ENCODE measurements at regions not wholly inside any gene's neighbourhood (a gene's known extent, or its start where the extent isn't known, plus 50 kb on each side); places are given as distances from the start of the nearest gene placed in this dataset.
"Not testable (repeated sequence)": the region's sequence is repeated elsewhere in the genome, so short reads cannot be mapped to it uniquely, and the experiment has no call there.

DNA sequence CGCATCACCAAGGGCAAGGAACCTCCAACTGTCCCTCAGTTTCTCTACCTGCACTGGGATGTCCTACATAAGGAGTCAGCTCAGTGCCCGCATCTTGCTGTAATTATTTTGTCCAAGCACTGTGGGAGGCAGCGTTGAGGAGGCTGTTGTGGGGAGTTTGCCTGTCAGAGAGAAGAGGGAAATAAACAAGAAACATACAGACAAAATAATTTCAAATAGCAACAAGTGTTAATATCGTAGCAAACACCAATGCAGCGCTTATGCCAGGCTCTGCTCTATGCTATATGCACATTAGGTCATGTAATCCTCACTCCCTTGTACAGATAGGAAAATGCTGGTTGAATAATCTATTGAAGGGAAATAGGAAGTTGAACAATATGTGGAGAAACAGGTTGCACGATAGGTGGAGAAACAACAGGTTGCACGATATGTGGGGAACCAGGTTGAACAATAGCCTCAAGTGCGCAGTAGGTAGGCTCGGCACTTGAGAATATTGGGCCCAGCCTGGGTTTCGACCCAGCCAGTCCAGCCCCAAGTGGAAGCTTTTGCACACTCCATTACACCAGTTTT is 91.2 kb upstream of the SIRPA start:
- H3K27me3 ChIP-seq (ENCODE audit: control insufficient read depth, insufficient read depth, low read length, poor library complexity, severe bottlenecking), result peaks cover 26% of the 10 kb centered on the region
- 64 to 68% methylated on average over 8 to 10 of the region's 10 CpGs for WGBS, 2 experiments
- H3K4me1 ChIP-seq (ENCODE audit: control insufficient read depth, insufficient read depth, low read length), result no peaks in the 10 kb centered on the region
- no peaks in the 10 kb centered on the region for H3K9me3 ChIP-seq (ENCODE audit: control insufficient read depth, low read length)
- H3K36me3 ChIP-seq (ENCODE audit: control insufficient read depth, insufficient read depth, low read length), result no peaks in the 10 kb centered on the region
- no peak overlapping the region for H3K27ac ChIP-seq (ENCODE audit: insufficient read depth, low read depth, low read length, poor library complexity, severe bottlenecking)
- H3K4me3 ChIP-seq (ENCODE audit: insufficient read depth, low read depth, low read length), result peak overlapping the region; percentile 48

DNA sequence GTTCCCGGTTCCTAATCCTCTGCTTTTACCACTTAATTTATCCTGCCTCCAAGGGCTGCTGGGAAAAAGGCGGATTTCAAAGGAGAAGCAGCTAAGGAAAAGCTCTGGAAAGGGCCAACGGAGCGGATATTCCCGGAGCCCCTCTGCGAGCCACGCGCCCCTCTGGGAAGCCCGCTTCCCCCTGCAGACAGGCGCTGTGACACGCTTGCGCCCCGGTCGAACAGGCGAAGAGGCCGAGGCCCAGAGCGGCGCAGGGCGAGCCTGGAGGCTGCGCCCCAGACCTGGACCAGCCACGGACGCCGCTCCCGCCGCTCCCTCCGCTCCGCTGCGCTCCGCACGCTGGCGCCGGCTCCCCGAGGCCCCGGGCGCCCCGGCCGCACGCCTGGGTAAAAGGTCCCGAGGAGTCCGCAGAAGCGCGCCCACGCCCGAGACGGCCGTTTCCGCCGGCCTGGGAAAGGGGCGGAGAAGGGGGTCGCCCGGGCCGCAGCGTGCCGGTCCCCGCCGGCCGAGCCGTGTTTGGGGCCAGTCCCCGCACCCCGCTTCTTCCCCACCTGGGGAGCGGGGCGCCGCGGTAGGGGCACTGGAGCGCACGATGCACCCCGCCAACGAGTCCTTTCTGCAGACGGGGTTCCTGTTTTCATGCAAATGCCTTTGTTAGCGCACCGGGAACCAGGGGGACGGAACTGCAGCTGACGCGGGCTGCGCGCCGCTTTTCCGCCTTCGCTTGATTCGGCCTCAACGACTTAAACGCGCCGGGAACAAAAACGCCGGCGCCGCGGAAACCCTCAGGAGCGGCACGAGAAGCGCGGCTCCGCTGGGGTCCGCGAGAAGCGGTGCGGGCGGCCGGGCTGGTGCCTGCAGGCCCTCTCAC is 91.9 kb upstream of the SIRPA start:
- H3K4me1 ChIP-seq (ENCODE audit: control insufficient read depth, insufficient read depth, low read length), result no peaks in the 10 kb centered on the region
- 1% methylated on average over 100 of the region's 100 CpGs for WGBS, 2 experiments
- no peak overlapping the region for H3K27ac ChIP-seq (ENCODE audit: insufficient read depth, low read depth, low read length, poor library complexity, severe bottlenecking)
- H3K36me3 ChIP-seq (ENCODE audit: control insufficient read depth, insufficient read depth, low read length), result no peaks in the 10 kb centered on the region
- peak overlapping the region; percentile 48 for H3K4me3 ChIP-seq (ENCODE audit: insufficient read depth, low read depth, low read length)
- no peaks in the 10 kb centered on the region for H3K9me3 ChIP-seq (ENCODE audit: control insufficient read depth, low read length)
- H3K27me3 ChIP-seq (ENCODE audit: control insufficient read depth, insufficient read depth, low read length, poor library complexity, severe bottlenecking), result peaks cover 26% of the 10 kb centered on the region

DNA sequence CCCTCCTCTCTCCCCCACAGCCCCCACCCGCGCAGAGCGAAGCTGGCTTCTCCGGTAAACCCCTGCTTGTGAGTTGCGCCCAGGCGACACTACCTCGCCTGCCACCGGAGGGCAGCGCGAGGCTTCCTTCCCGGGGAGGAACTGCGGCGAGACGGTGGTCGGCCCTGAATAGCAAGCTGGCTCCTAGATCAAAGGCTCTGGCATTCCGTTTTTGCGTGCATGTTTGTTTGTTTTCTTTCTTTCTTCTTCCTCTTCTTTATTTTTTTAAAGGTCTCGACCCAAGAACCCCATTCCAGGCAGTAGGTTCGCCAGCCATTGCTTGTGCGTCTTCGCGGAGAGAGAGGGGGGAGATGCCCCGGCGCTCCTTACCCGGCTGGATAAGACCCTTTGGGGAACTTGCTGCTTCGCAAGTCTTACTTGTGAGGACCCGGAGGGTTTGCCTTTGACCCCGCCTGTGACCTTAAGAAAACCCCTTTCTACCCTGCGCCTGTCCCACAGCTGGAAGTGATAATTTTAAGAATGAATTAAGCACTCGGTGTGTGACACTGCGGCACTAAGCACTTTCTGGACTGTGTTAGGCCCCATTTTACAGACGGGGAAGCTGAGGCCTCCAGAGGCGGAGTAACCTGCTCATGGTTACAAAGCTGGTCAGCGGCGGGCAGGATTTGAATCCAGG is 92.7 kb upstream of the SIRPA start:
- Histone ChIP-seq H3K4me1 (ENCODE audit: control insufficient read depth, insufficient read depth, low read length) (no peaks in the 10 kb centered on the region), H3K36me3 (ENCODE audit: control insufficient read depth, insufficient read depth, low read length) (no peaks in the 10 kb centered on the region), H3K4me3 (ENCODE audit: insufficient read depth, low read depth, low read length) (peak overlapping the region; percentile 48), H3K27me3 (ENCODE audit: control insufficient read depth, insufficient read depth, low read length, poor library complexity, severe bottlenecking) (peaks cover 26% of the 10 kb centered on the region), H3K27ac (ENCODE audit: insufficient read depth, low read depth, low read length, poor library complexity, severe bottlenecking) (no peak overlapping the region), H3K9me3 (ENCODE audit: control insufficient read depth, low read length) (no peaks in the 10 kb centered on the region)
- 4 to 5% methylated on average over 35 of the region's 35 CpGs for WGBS, 2 experiments

DNA sequence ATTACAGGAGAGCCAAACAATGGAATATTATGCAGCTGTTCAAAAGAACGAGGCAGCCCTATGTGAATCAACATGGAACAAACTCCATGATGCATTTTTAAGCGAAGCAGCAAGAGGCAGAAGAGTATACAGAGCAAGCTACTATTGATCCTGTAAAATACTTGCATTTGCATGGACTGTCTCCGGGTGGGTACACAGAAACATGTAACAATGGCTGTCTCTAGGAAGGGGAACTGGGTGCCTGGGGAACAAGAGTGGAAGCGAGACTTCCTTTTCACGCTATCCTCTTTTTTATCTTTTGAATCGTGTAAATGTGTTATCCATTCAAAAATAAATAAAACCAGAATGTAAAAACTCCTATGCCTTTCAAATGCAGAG is 93.3 kb upstream of the SIRPA start:
- H3K4me3 ChIP-seq (ENCODE audit: insufficient read depth, low read depth, low read length), result no peak overlapping the region

DNA sequence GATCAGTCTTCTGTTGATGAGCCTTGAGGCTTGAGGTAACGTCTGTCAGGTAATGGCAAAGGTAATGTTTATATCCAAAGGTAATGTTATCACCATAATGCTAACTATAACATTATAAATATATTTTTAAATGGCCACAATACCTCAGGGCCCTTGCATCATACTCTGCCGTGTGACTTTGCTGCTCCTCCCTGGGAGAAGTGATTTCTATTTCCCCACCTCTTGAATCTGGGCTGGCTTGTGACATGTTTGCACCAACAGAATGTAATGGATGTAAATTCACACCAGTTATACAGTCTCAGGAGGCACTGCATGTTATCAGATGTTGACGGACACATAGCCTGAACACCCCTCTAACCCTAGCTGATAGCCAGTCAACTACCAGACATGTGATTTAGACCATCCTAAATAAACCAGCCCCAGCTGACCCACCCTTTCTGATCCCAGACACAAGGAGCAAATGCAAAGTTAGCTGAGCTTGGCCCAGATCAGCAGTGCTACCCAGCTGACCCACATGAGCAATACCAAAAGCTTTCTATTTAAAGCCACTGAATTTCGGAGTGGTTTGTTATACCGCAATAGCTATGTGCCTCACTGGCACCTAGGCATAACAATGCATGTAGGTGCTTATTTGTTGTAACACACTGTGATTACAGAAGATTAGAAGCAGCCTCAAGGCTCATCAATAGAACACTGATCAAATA is 93.8 kb upstream of the SIRPA start:
- Histone ChIP-seq H3K36me3 (ENCODE audit: control insufficient read depth, insufficient read depth, low read length) (no peaks in the 10 kb centered on the region), H3K27me3 (ENCODE audit: control insufficient read depth, insufficient read depth, low read length, poor library complexity, severe bottlenecking) (peaks cover 26% of the 10 kb centered on the region), H3K4me3 (ENCODE audit: insufficient read depth, low read depth, low read length) (no peak overlapping the region), H3K27ac (ENCODE audit: insufficient read depth, low read depth, low read length, poor library complexity, severe bottlenecking) (no peak overlapping the region), H3K9me3 (ENCODE audit: control insufficient read depth, low read length) (no peaks in the 10 kb centered on the region), H3K4me1 (ENCODE audit: control insufficient read depth, insufficient read depth, low read length) (no peaks in the 10 kb centered on the region)
- whole genome bisulfite sequencing, 2 experiments, result 82 to 84% methylated on average over 4 to 5 of the region's 5 CpGs

More for the DNA sequence above, 93.3 kb upstream of the SIRPA start:
- H3K27ac ChIP-seq (ENCODE audit: insufficient read depth, low read depth, low read length, poor library complexity, severe bottlenecking), result no peak overlapping the region
- no peaks in the 10 kb centered on the region for H3K4me1 ChIP-seq (ENCODE audit: control insufficient read depth, insufficient read depth, low read length)
- no peaks in the 10 kb centered on the region for H3K9me3 ChIP-seq (ENCODE audit: control insufficient read depth, low read length)
- no peaks in the 10 kb centered on the region for H3K36me3 ChIP-seq (ENCODE audit: control insufficient read depth, insufficient read depth, low read length)
- H3K27me3 ChIP-seq (ENCODE audit: control insufficient read depth, insufficient read depth, low read length, poor library complexity, severe bottlenecking), result peaks cover 26% of the 10 kb centered on the region
- 67 to 70% methylated on average over 6 of the region's 6 CpGs for WGBS, 2 experiments

DNA sequence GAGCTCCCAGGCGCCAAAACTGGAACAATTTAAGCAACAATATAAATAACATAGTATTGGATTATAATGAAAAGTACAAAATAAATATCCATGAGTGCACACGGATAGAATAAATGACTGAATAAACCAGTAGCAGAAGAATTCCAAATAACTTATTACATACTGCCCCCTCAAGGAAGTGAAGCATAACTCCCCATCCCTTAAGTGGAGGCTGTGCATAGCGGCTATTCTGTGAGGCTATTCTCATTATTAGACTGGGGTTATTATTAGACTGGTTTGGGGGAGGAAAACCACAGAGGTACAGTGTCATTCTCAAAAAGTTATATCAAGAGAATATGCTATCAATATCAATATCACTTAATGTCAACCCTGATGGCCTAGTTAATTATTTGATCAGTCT is 94.4 kb upstream of the SIRPA start:
- 68% methylated on average over 2 of the region's 3 CpGs; no CpG with 5 or more reads in 1 of the 2 experiments for WGBS, 2 experiments
- Histone ChIP-seq H3K27ac (ENCODE audit: insufficient read depth, low read depth, low read length, poor library complexity, severe bottlenecking) (no peak overlapping the region), H3K27me3 (ENCODE audit: control insufficient read depth, insufficient read depth, low read length, poor library complexity, severe bottlenecking) (peaks cover 26% of the 10 kb centered on the region)

DNA sequence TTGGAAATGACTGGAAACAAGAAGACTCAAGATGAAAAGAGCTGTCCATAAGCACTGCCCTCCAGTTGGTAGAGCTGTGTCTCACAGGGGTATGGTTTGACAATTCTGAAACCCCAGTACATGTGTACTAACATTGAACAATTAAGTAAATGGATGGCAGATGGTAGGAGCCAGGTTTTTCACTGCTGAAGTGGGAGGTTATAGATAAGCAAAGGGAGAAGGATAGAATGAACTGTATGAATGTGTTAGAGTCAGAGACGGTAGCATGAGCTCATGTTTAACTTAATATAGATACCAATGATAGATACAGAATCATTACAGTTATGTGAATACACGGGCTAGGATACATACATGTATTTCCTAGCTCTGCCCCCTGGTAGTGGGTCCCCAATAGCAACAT is 95.0 kb upstream of the SIRPA start:
- no peak overlapping the region for H3K4me3 ChIP-seq (ENCODE audit: insufficient read depth, low read depth, low read length)
- H3K9me3 ChIP-seq (ENCODE audit: control insufficient read depth, low read length), result no peaks in the 10 kb centered on the region
- WGBS, 2 experiments, result 77 to 86% methylated on average over 1 to 2 of the region's 2 CpGs
- peaks cover 26% of the 10 kb centered on the region for H3K27me3 ChIP-seq (ENCODE audit: control insufficient read depth, insufficient read depth, low read length, poor library complexity, severe bottlenecking)
- no peaks in the 10 kb centered on the region for H3K4me1 ChIP-seq (ENCODE audit: control insufficient read depth, insufficient read depth, low read length)
- no peaks in the 10 kb centered on the region for H3K36me3 ChIP-seq (ENCODE audit: control insufficient read depth, insufficient read depth, low read length)
- no peak overlapping the region for H3K27ac ChIP-seq (ENCODE audit: insufficient read depth, low read depth, low read length, poor library complexity, severe bottlenecking)

More for the DNA sequence above, 94.4 kb upstream of the SIRPA start:
- no peaks in the 10 kb centered on the region for H3K4me1 ChIP-seq (ENCODE audit: control insufficient read depth, insufficient read depth, low read length)
- H3K9me3 ChIP-seq (ENCODE audit: control insufficient read depth, low read length), result no peaks in the 10 kb centered on the region
- H3K4me3 ChIP-seq (ENCODE audit: insufficient read depth, low read depth, low read length), result no peak overlapping the region
- H3K36me3 ChIP-seq (ENCODE audit: control insufficient read depth, insufficient read depth, low read length), result no peaks in the 10 kb centered on the region

DNA sequence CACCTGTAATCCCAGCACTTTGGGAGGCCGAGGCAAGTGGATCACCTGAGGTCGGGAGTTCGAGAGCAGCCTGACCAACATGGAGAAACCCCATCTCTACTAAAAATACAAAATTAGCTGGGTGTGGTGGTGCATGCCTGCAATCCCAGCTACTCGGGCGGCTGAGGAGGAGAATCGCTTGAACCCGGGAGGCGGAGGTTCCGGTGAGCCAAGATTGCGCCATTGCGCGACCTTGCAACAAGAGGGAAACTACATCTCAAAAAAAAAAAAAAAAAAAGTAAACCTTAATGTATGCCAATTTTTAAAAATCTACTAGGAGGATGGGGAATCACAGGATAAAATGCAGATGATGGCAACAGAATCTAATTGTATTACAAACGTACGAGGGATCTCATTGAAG is 95.5 kb upstream of the SIRPA start:
- H3K27ac ChIP-seq (ENCODE audit: insufficient read depth, low read depth, low read length, poor library complexity, severe bottlenecking); H3K36me3 ChIP-seq (ENCODE audit: control insufficient read depth, insufficient read depth, low read length); H3K9me3 ChIP-seq (ENCODE audit: control insufficient read depth, low read length); H3K4me3 ChIP-seq (ENCODE audit: insufficient read depth, low read depth, low read length); H3K4me1 ChIP-seq (ENCODE audit: control insufficient read depth, insufficient read depth, low read length): not testable (repeated sequence)
- peaks cover 26% of the 10 kb centered on the region for H3K27me3 ChIP-seq (ENCODE audit: control insufficient read depth, insufficient read depth, low read length, poor library complexity, severe bottlenecking)
- 95 to 97% methylated on average over 10 to 14 of the region's 14 CpGs for WGBS, 2 experiments

DNA sequence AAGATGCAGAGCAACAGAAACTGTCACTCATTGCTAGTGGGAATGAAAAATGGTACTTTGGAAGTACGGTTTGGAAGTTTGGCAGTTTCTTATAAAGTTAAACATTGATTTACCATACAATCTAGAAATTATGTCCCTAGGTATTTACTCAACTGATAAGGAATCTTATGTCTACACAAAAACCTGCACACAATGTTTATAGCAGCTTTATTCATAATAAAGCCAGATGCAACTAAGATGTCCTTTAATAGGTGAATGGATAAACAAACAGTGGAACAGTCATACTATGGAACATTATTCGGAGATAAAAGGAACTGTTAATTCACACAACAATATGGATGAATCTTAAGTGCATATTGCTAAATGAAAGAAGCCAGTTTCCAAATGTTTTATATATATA is 96.2 kb upstream of the SIRPA start:
- Histone ChIP-seq H3K9me3 (ENCODE audit: control insufficient read depth, low read length) (no peaks in the 10 kb centered on the region), H3K27me3 (ENCODE audit: control insufficient read depth, insufficient read depth, low read length, poor library complexity, severe bottlenecking) (peaks cover 19% of the 10 kb centered on the region), H3K36me3 (ENCODE audit: control insufficient read depth, insufficient read depth, low read length) (no peaks in the 10 kb centered on the region), H3K4me1 (ENCODE audit: control insufficient read depth, insufficient read depth, low read length) (no peaks in the 10 kb centered on the region), H3K27ac (ENCODE audit: insufficient read depth, low read depth, low read length, poor library complexity, severe bottlenecking) (no peak overlapping the region), H3K4me3 (ENCODE audit: insufficient read depth, low read depth, low read length) (no peak overlapping the region)
- WGBS, 2 experiments, result 100% methylated on average over 1 to 2 of the region's 2 CpGs

DNA sequence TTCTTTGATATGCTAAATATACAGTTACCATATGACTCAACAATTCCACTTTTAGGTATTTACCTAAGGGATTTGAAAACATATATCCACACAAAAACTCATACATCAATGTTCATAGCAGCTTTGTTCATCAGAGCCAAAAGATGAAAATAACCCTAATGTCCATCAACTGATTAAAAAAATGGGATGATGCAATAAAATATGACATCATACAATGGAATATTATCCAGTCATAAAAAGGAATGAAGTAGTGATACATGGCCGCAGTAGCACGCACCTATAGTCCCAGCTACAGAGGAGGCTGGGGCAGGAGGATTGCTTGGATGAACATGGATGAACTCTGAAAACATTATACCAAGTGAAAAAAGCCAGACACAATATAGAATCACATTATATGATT is 101.4 kb upstream of the SIRPA start:
- H3K36me3 ChIP-seq (ENCODE audit: control insufficient read depth, insufficient read depth, low read length), result no peaks in the 10 kb centered on the region
- H3K9me3 ChIP-seq (ENCODE audit: control insufficient read depth, low read length), result no peaks in the 10 kb centered on the region
- no peaks in the 10 kb centered on the region for H3K4me1 ChIP-seq (ENCODE audit: control insufficient read depth, insufficient read depth, low read length)
- H3K27me3 ChIP-seq (ENCODE audit: control insufficient read depth, insufficient read depth, low read length, poor library complexity, severe bottlenecking), result no peaks in the 10 kb centered on the region
- H3K27ac ChIP-seq (ENCODE audit: insufficient read depth, low read depth, low read length, poor library complexity, severe bottlenecking), result no peak overlapping the region
- no peak overlapping the region for H3K4me3 ChIP-seq (ENCODE audit: insufficient read depth, low read depth, low read length)
- WGBS, 2 experiments, result 96 to 100% methylated on average over 2 of the region's 2 CpGs
